GM21619 (cell line): ENCODE measurements at regions not wholly inside any gene's neighbourhood (a gene's known extent, or its start where the extent isn't known, plus 50 kb on each side); places are given as distances from the start of the nearest gene placed in this dataset.

Experiments used
- ATAC-seq: cut with Tn5 transposase; IDR thresholded peaks from one replicate; pipeline ENCODE4 v1.9.1; 2021; ENCODE audit not compliant: unreplicated experiment

DNA sequence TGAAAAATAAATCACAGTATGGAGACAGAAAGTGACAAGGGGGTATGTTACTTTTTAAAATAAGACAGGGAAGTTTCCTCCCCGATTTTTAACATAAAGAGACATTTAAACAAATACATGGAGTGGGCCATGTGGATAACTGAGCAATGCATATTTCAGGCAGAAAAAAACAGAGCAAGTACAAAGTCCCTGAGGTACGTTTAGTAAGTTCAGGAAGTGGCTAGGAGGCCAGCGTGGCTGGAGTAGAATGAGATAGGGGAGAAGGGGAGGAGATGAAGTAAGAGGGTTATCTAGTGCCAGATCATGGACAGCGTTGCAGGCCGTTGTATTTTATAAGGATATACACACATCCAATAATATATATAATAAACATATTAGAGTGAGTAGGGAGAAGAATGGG, 84.2 kb upstream of the ELL2 start:
- ATAC-seq: no peak

- ATAC-seq: no peak
Observed at GRCh38 chr5:96043446-96043845, 81.8 kb upstream of the ELL2 start.

GRCh38 chr5:96037128-96037527, 75.5 kb upstream of the ELL2 start:
- no peak for ATAC-seq

DNA sequence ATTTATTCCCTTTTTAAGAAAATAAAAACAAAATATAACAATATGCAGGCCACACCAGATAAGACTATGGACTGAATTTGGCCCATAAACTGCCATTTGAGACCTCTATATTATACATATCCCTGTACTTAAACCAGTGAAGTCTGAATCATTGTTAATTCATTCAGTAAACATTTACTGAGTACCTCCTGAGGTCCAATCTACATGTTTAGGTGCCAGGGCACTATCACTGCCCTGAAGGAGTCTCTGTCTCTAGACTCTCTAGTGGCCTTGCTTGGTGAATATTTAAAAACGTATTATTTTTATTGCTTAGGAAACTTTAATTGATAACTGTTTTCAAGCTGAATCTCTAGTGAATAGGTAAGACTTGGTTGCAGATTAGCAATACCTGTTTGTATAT, 74.7 kb upstream of the ELL2 start:
- ATAC-seq: no peak

GRCh38 chr5:96035796-96036195, 74.1 kb upstream of the ELL2 start:
- ATAC-seq: no peak

DNA sequence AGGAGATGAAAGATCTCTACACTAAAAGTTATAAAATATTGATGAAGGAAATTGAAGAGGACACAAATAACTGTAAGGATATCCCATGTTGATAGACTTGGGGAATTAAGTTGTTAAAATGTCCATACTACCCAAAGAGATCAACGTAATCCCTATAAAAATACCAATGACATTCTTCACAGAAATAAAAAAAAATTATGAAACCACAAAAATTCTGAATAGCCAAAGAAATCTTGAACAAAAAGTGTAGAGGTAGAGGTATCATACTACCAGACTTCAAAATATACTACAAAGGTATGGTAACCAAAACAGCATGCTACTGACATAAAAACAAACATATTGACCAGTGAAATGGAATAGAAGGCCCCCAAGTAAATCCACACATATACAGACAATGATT, 71.5 kb upstream of the ELL2 start:
- ATAC-seq: no peak

DNA sequence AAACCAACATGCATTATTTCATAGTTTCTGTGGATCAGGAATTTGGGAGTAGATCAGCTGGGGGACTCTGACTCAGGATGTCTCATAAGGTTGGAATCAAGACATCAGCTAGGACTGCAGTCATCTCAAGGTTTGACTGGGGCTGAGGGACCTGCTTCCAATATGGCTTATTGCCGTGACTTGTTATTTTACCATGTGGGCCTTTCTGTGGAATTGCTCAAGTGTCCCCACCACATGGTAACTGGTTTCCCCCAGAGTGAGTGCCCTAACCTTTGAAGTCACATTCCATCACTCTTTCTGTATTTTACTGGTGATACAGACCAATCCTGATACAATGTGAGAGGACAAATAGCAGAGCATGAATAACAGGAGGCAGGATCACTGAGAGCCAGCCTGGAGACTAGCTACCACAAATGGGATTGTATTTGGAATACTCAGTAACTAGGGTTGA, 70.2 kb upstream of the ELL2 start:
- ATAC-seq: no peak

GRCh38 chr5:96031180-96031579, 69.5 kb upstream of the ELL2 start:
- no peak for ATAC-seq

- ATAC-seq: no peak
Observed at GRCh38 chr5:96026406-96027041, 64.9 kb upstream of the ELL2 start.

DNA sequence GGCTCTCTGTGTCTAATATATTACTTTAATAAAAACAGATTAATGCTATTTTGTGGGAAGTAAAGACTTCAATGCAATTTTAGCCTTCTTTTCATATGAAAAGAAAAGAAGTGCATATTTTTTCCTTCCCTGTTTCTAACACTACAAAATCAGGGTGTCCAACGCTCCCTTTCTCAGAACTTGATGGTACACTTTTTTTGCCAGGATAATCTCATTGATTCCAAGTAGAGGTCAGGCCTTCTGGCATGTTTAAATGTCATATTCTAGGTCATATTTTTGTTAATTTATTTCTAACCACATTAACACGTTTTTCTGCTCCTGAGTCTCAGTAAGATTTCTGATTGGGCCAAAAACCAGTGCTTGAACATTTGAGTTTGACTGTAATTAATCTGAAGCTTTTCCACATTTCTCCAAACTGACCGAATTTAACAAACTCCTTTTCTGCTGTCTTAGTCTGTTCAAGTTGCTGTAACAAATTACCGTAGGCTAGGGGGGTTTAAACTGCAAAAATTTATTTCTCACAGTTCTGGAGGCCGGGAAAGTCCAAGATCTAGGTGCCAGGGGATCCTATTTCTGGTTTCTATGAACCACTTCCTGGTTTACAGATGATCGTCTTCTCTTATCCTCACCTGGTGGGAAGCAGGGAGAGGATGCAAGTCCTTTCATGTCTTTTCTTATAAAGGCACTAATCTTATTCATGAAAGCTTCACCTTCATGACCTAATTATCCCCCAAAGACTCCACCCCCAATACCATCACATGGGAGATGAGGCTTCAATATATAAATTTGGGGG, 63.2 kb upstream of the ELL2 start:
- no peak for ATAC-seq

- ATAC-seq: no peak
Observed at GRCh38 chr5:96023518-96023917, 61.9 kb upstream of the ELL2 start.

- no peak for ATAC-seq
Observed at GRCh38 chr5:96022971-96023370, 61.3 kb upstream of the ELL2 start.

GRCh38 chr5:96017951-96018350, 56.3 kb upstream of the ELL2 start:
- no peak for ATAC-seq

DNA sequence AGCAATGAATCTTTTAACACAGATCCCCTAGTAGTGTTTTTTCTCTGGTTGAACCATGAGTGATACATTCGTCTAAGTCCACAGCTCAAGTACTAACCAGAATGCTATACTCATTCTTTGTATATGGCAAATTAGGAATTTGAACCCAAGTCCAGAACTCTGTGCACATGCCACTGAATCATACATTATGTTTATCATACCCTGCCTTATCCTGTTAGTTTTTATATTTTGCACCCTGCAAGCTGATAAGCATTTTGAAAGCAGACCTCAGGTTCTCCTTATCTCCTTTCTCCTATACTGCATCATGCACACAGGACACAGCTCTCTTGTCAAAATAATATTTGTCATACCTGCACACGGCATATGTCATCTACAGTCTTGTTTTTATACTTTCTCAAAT, 54.6 kb upstream of the ELL2 start:
- ATAC-seq: no peak

DNA sequence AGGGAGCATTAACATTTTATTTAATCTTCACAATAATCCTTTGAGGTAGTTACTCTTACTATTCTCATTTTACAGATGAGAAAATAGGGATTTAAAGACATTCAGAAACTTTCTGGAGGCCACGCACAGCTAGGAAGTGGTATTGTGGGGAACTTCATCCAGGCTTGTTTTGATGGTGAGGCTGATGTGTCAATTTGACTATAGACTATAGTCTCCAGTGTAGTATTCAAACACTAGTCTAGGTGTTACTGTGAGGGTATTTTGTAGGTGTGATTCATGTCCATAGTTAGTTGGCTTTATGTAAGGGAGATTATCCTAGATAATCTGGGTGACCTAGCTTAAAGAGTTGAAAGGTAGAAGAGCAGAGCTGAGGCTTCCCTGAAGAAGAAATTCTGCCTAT, 54.1 kb upstream of the ELL2 start:
- ATAC-seq: no peak

GRCh38 chr5:96014395-96014794, 52.7 kb upstream of the ELL2 start:
- no peak for ATAC-seq

- no peak for ATAC-seq
Observed at GRCh38 chr5:96013254-96013653, 51.6 kb upstream of the ELL2 start.

GRCh38 chr5:96012399-96012798, 50.7 kb upstream of the ELL2 start:
- ATAC-seq: no peak
